H1 (cell line): ENCODE measurements at regions not wholly inside any gene's neighbourhood (a gene's known extent, or its start where the extent isn't known, plus 50 kb on each side); places are given as distances from the start of the nearest gene placed in this dataset.

Experiments
- CTCF ChIA-PET: fragments of 300-600 bp; sonication (Branson Sonifier 250); formaldehyde crosslinking; loops from one replicate; lab custom pipeline; 2021; ENCODE audit not compliant: partially characterized antibody; lab: Charles Lee
- POLR2A ChIA-PET: fragments of 300-600 bp; sonication (Branson Sonifier 250); formaldehyde crosslinking; loops from one replicate; lab custom pipeline; 2021; ENCODE audit warnings: inconsistent platforms; ENCODE audit not compliant: partially characterized antibody; lab: Charles Lee
- DNase-seq, 2 experiments: peaks; one replicate each; pipeline versions ENCODE4 v3.0.0 to v3.0.0-alpha.2; 2010 to 2022; ENCODE audit warnings: low spot score in 2 of 2, low read depth in 1 of 2, mixed read lengths in 1 of 2
- FAIRE-seq: peaks from 2 replicates; lab custom pipeline; 2011; peaks lifted over from hg19 to GRCh38; lab: Jason Lieb, UNC
- H2AFZ ChIP-seq: 2 replicates; pipeline ENCODE4 v1.8.1; 2012; ENCODE audit warnings: low read length, inconsistent platforms
- H2AK5ac ChIP-seq: 2 replicates; pipeline ENCODE4 v1.6.1; 2013; ENCODE audit warnings: low read depth, low read length
- H2BK120ac ChIP-seq: replicated peaks from 2 replicates; pipeline ENCODE3; 2013; ENCODE audit warnings: low read depth, low read length, inconsistent platforms
- H2BK12ac ChIP-seq: 2 replicates; pipeline ENCODE4 v1.6.1; 2013; ENCODE audit warnings: low read depth, low read length
- H2BK15ac ChIP-seq: 2 replicates; pipeline ENCODE4 v1.6.1; 2013; ENCODE audit warnings: low read length
- H2BK20ac ChIP-seq: 2 replicates; pipeline ENCODE4 v1.6.1; 2013; ENCODE audit warnings: low read length
- H2BK5ac ChIP-seq: 2 replicates; pipeline ENCODE4 v1.6.1; 2013; ENCODE audit warnings: low read depth, low read length
- H3K14ac ChIP-seq: 2 replicates; pipeline ENCODE4 v1.6.1; 2013; ENCODE audit warnings: inconsistent platforms; ENCODE audit not compliant: insufficient read length
- H3K18ac ChIP-seq: 2 replicates; pipeline ENCODE4 v1.6.1; 2013; ENCODE audit warnings: low read length; ENCODE audit errors: extremely low read depth
- H3K23ac ChIP-seq: 2 replicates; pipeline ENCODE4 v1.6.1; 2013; ENCODE audit warnings: inconsistent platforms; ENCODE audit not compliant: insufficient read length
- H3K23me2 ChIP-seq: 2 replicates; pipeline ENCODE4 v1.6.1; 2013; ENCODE audit warnings: low read depth, low read length
- H3K27ac ChIP-seq: 2 replicates; pipeline ENCODE4 v1.6.1; 2011; ENCODE audit warnings: low read depth, low read length, inconsistent platforms
- H3K27me3 ChIP-seq, 4 experiments: replicated peaks in 1 of 4; 1 replicate in 1 of 4; 2 replicates in 3 of 4; pipeline versions ENCODE4 v1.6.1 to v1.8.1; 2011 to 2013; ENCODE audit warnings: low read length in 3 of 4, mild to moderate bottlenecking in 3 of 4, inconsistent platforms in 2 of 4, mixed read lengths in 2 of 4, moderate library complexity in 1 of 4; ENCODE audit not compliant: control insufficient read depth in 3 of 4, insufficient read depth in 3 of 4; ENCODE audit errors: extremely low read depth in 1 of 4
- H3K36me3 ChIP-seq, 4 experiments: 2 replicates each; pipeline versions ENCODE4 v1.6.1 to v1.8.1; 2011 to 2013; ENCODE audit warnings: mild to moderate bottlenecking in 4 of 4, low read length in 3 of 4, moderate library complexity in 2 of 4, control low read depth in 1 of 4, inconsistent platforms in 1 of 4; ENCODE audit not compliant: insufficient read depth in 4 of 4, control insufficient read depth in 2 of 4
- H3K4ac ChIP-seq: replicated peaks from 2 replicates; pipeline ENCODE3; 2013; ENCODE audit warnings: low read length, low read depth, mixed read lengths, inconsistent platforms; ENCODE audit not compliant: insufficient read length
- H3K4me1 ChIP-seq, 4 experiments: replicated peaks in 1 of 4; 1 replicate in 1 of 4; 2 replicates in 3 of 4; pipeline versions ENCODE4 v1.6.1 to v1.8.1; 2011 to 2013; ENCODE audit warnings: low read length in 3 of 4, inconsistent platforms in 2 of 4, mixed read lengths in 1 of 4; ENCODE audit not compliant: insufficient read depth in 4 of 4, control insufficient read depth in 3 of 4
- H3K4me2 ChIP-seq, 2 experiments: 2 replicates each; pipeline versions ENCODE4 v1.6.1 to v1.8.1; 2011 to 2013; ENCODE audit warnings: low read depth in 2 of 2, low read length in 2 of 2, control low read depth in 1 of 2, inconsistent platforms in 1 of 2, mild to moderate bottlenecking in 1 of 2; ENCODE audit not compliant: insufficient read depth in 1 of 2
- H3K4me3 ChIP-seq, 4 experiments: fragments of 200-600, 300-600 bp in 1 of 4; sonication (generic), shearing (Covaris generic), sonication (Bioruptor Twin) in 1 of 4; 2 replicates each; pipeline versions ENCODE4 v1.5.1 to v1.8.1; 2011 to 2016; ENCODE audit warnings: low read length in 4 of 4, low read depth in 3 of 4, control low read depth in 2 of 4, inconsistent platforms in 2 of 4, mild to moderate bottlenecking in 2 of 4, mixed read lengths in 1 of 4, moderate library complexity in 1 of 4; ENCODE audit not compliant: insufficient read depth in 2 of 4; ENCODE audit errors: extremely low read depth in 1 of 4
- H3K56ac ChIP-seq: replicated peaks from 2 replicates; pipeline ENCODE3; 2013; ENCODE audit warnings: low read depth, mild to moderate bottlenecking, mixed read lengths, low read length, inconsistent platforms; ENCODE audit not compliant: insufficient read length
- H3K79me1 ChIP-seq: 2 replicates; pipeline ENCODE4 v1.6.1; 2013; ENCODE audit warnings: low read depth, low read length, control low read depth
- H3K79me2 ChIP-seq, 2 experiments: 2 replicates each; pipeline versions ENCODE4 v1.6.1 to v1.8.1; 2012 to 2013; ENCODE audit warnings: low read length in 2 of 2, mild to moderate bottlenecking in 2 of 2, inconsistent platforms in 1 of 2; ENCODE audit not compliant: insufficient read depth in 2 of 2, control insufficient read depth in 1 of 2
- H3K9ac ChIP-seq, 4 experiments: replicated peaks in 1 of 4; 1 replicate in 1 of 4; 2 replicates in 3 of 4; pipeline versions ENCODE4 v1.6.1 to v1.8.1; 2011 to 2013; ENCODE audit warnings: low read depth in 3 of 4, low read length in 3 of 4, control low read depth in 2 of 4, mild to moderate bottlenecking in 2 of 4, moderate library complexity in 2 of 4, inconsistent platforms in 1 of 4; ENCODE audit errors: extremely low read depth in 1 of 4
- H3K9me3 ChIP-seq, 2 experiments: 2 replicates each; pipeline versions ENCODE4 v1.6.1 to v1.8.1; 2012 to 2013; ENCODE audit warnings: mild to moderate bottlenecking in 2 of 2, moderate library complexity in 2 of 2, control low read depth in 1 of 2, inconsistent platforms in 1 of 2, low read depth in 1 of 2, low read length in 1 of 2, mixed read lengths in 1 of 2; ENCODE audit not compliant: insufficient read depth in 2 of 2
- H4K20me1 ChIP-seq, 2 experiments: replicated peaks in 1 of 2; 2 replicates each; pipeline versions ENCODE3 to v1.8.1; 2011 to 2013; ENCODE audit warnings: inconsistent platforms in 2 of 2, low read length in 2 of 2, mild to moderate bottlenecking in 1 of 2; ENCODE audit not compliant: insufficient read depth in 2 of 2, control insufficient read depth in 1 of 2
- H4K5ac ChIP-seq: 2 replicates; pipeline ENCODE4 v1.6.1; 2013; ENCODE audit warnings: low read length, low read depth, mixed read lengths, inconsistent platforms; ENCODE audit not compliant: insufficient read length
- H4K8ac ChIP-seq: 2 replicates; pipeline ENCODE4 v1.8.0; 2013; ENCODE audit warnings: mild to moderate bottlenecking, moderate library complexity, low read length, inconsistent platforms; ENCODE audit not compliant: insufficient read depth; ENCODE audit errors: extremely low read depth
- H4K91ac ChIP-seq: replicated peaks from 2 replicates; pipeline ENCODE3; 2013; ENCODE audit warnings: low read length, mixed read lengths, inconsistent platforms; ENCODE audit not compliant: insufficient read length
- HDAC2 ChIP-seq, 2 experiments: fragments of 300-600 bp in 1 of 2; sonication (generic) in 1 of 2; IDR thresholded peaks; 2 replicates each; pipeline ENCODE4 v1.6.1; 2011 to 2012; ENCODE audit warnings: low read depth in 2 of 2, low read length in 2 of 2, mild to moderate bottlenecking in 2 of 2, moderate library complexity in 2 of 2, borderline replicate concordance in 1 of 2, inconsistent platforms in 1 of 2
- KDM1A ChIP-seq: fragments of 200-600, 300-600 bp; sonication (generic); IDR thresholded peaks from 2 replicates; pipeline ENCODE4 v1.7.1; 2016; ENCODE audit warnings: mild to moderate bottlenecking, low read length, borderline replicate concordance
- PHF8 ChIP-seq: fragments of 200-600 bp; sonication (generic); conservative IDR thresholded peaks from 2 replicates; pipeline ENCODE4 v1.7.1; 2012; ENCODE audit warnings: low read depth, mild to moderate bottlenecking, inconsistent platforms, low read length, moderate library complexity
- POU5F1 ChIP-seq: IDR thresholded peaks from 2 replicates; pipeline ENCODE4 v1.6.1; 2011; ENCODE audit warnings: low read depth, mild to moderate bottlenecking, low read length, moderate library complexity
- WGBS, 2 experiments: shearing (Covaris generic) in 1 of 2; methylation state at CpG; one replicate each; pipeline versions ENCODE4 v1.1.6 to v1.1.7; 2013 to 2015; ENCODE audit warnings: low lambda C conversion rate in 2 of 2, mixed read lengths in 2 of 2, inconsistent platforms in 1 of 2, low coverage in 1 of 2, missing lambda C conversion rate in 1 of 2; ENCODE audit not compliant: insufficient replicate concordance in 2 of 2, insufficient coverage in 1 of 2, insufficient read length in 1 of 2; ENCODE audit errors: extremely low coverage in 1 of 2, missing lambda C conversion rate in 1 of 2; 5-methylcytosine and 5-hydroxymethylcytosine counted together

DNA sequence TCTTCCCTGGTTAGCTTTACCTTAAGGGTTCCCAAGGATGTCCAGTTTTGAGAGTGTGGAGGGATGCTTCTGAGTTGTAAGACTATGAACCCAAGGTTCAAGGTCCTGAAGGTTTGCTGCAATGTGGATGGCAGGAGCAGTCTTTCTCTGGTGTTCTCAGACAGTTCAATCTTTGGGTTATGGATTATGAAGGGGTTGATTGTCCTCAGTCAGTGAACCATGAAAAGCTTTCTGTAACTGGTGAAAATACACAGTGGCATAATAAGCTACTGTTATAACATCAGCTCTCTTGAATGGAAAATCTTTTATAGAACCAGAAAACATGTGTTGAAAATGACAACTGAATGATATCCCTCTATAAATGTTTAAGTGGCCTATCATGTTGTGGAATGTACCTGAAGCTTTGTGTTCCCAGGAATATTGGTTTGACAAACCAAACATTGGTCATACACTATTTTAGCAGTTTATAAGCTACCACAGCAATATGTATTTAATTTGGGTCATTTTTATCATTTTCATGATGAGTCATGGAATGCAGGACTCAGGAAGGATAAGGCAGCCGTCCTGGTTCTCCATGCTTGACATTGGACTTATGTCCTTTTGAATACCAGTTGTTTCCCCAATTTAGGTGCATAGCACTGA lies 1041.8 kb upstream of the ARRDC3 start:
- Histone ChIP-seq H2BK12ac (no peak overlapping the region), H2AFZ (no peak overlapping the region), H3K79me1 (no peaks in the 10 kb centered on the region), H4K8ac (no peak overlapping the region), H3K79me2 (no peaks in the 10 kb centered on the region), H2BK15ac (no peak overlapping the region), H3K56ac (no peak overlapping the region), H3K4me3 (no peak overlapping the region), H4K91ac (no peak overlapping the region), H3K4me1 (no peaks in the 10 kb centered on the region), H3K23me2 (no peaks in the 10 kb centered on the region), H2BK120ac (no peak overlapping the region), H3K14ac (no peak overlapping the region), H2AK5ac (no peak overlapping the region), H3K4ac (no peak overlapping the region)
- 94% methylated on average over 1 of the region's 1 CpG; no CpG with 5 or more reads in 1 of the 2 experiments for WGBS, 2 experiments
- POLR2A ChIA-PET: no interaction called here
- FAIRE-seq: no peak
- TF ChIP-seq HDAC2 (IDR thresholded peaks at IDR 0.05; ENCODE audit: borderline replicate concordance in 1 of 2, low read depth in 2 of 2, low read length in 2 of 2): no peak
- TF ChIP-seq KDM1A: no peak
- no peak for TF ChIP-seq PHF8
- TF ChIP-seq POU5F1: no peak
- TF ChIP-seq, all 59 proteins: peak for 0
- Histone ChIP-seq H2BK20ac (no peak overlapping the region), H4K5ac (no peak overlapping the region), H2BK5ac (no peak overlapping the region), H3K27ac (no peak overlapping the region), H4K20me1 (no peaks in the 10 kb centered on the region), H3K27me3 (no peaks in the 10 kb centered on the region), H3K9me3 (peaks cover 25 to 32% of the 10 kb centered on the region in 2 experiments), H3K9ac (no peak overlapping the region), H3K36me3 (no peaks in the 10 kb centered on the region), H3K4me2 (no peak overlapping the region), H3K23ac (no peak overlapping the region), H3K18ac (no peak overlapping the region)
- CTCF ChIA-PET: no interaction called here
- no peak for DNase-seq
